PC-3 (cell line): ENCODE measurements at regions not wholly inside any gene's neighbourhood (a gene's known extent, or its start where the extent isn't known, plus 50 kb on each side); places are given as distances from the start of the nearest gene placed in this dataset.

Experiments used
- ATAC-seq: fragments of 200-7000 bp; cut with Tn5 transposase; 2 replicates; pipeline ENCODE4 v1.9.1; 2020; ENCODE audit warnings: mild to moderate bottlenecking, moderate library complexity
- BruUV-seq: library from RNA; stranded (reverse); fragments of 400-500 nt; replicated peaks from 2 replicates; lab custom pipeline; 2021; lab: Mats Ljungman, UMichigan
- CTCF ChIA-PET: fragments of 300-600 bp; sonication (Branson Sonifier 250); formaldehyde crosslinking; loops from one replicate; lab custom pipeline; 2022; ENCODE audit warnings: antibody characterized with exemption; lab: Charles Lee
- POLR2A ChIA-PET: fragments of 300-600 bp; sonication (Branson Sonifier 250); formaldehyde crosslinking; loops from one replicate; lab custom pipeline; 2022; ENCODE audit warnings: antibody characterized with exemption; ENCODE audit not compliant: unreplicated experiment; lab: Charles Lee
- DNase-seq: peaks from one replicate; pipeline ENCODE4 v3.0.0-alpha.2; 2015
- H2AFZ ChIP-seq: fragments of 300-600 bp; sonication (generic); 2 replicates; pipeline ENCODE4 v1.6.0; 2016; ENCODE audit warnings: antibody characterized with exemption, low read length
- H3F3A ChIP-seq: fragments of 300-600 bp; sonication (generic); one replicate; pipeline ENCODE4 v1.6.0; 2017; ENCODE audit warnings: antibody characterized with exemption, low read length, control low read depth, mild to moderate bottlenecking; ENCODE audit not compliant: unreplicated experiment
- H3K27ac ChIP-seq: fragments of 300-600 bp; sonication (generic); 2 replicates; pipeline ENCODE4 v1.5.1; 2016; ENCODE audit warnings: mild to moderate bottlenecking, low read length
- H3K27me3 ChIP-seq: fragments of 300-600 bp; sonication (generic); 2 replicates; pipeline ENCODE4 v1.6.1; 2016; ENCODE audit warnings: low read length, mixed read lengths
- H3K36me3 ChIP-seq: fragments of 300-600 bp; sonication (generic); 2 replicates; pipeline ENCODE4 v1.6.1; 2016; ENCODE audit warnings: low read depth, mixed run types, low read length, mixed read lengths
- H3K4me1 ChIP-seq: fragments of 300-600 bp; sonication (generic); 2 replicates; pipeline ENCODE4 v1.5.1; 2016; ENCODE audit warnings: low read length; ENCODE audit not compliant: insufficient read depth
- H3K4me2 ChIP-seq: fragments of 300-600 bp; sonication (generic); 2 replicates; pipeline ENCODE4 v1.6.0; 2016; ENCODE audit warnings: low read length
- H3K4me3 ChIP-seq: fragments of 300-600 bp; sonication (generic); 2 replicates; pipeline ENCODE4 v1.5.1; 2016; ENCODE audit warnings: mild to moderate bottlenecking, low read length, mixed read lengths
- H3K79me2 ChIP-seq: fragments of 300-600 bp; sonication (generic); 2 replicates; pipeline ENCODE4 v1.6.1; 2017; ENCODE audit warnings: low read length, mixed read lengths
- H3K9ac ChIP-seq: fragments of 300-600 bp; sonication (generic); 2 replicates; pipeline ENCODE4 v1.6.0; 2016; ENCODE audit warnings: mild to moderate bottlenecking, low read length
- H3K9me2 ChIP-seq: fragments of 300-600 bp; sonication (generic); replicated peaks from 2 replicates; pipeline ENCODE4 v1.6.1; 2016; ENCODE audit warnings: mixed run types, low read length, mixed read lengths
- H3K9me3 ChIP-seq: fragments of 300-600 bp; sonication (generic); 2 replicates; pipeline ENCODE4 v1.6.1; 2016; ENCODE audit warnings: low read length, mixed read lengths
- H4K20me1 ChIP-seq: fragments of 300-600 bp; sonication (generic); 2 replicates; pipeline ENCODE4 v1.6.1; 2016; ENCODE audit warnings: low read length, mixed read lengths
- EZH2 ChIP-seq: fragments of 300-600 bp; sonication (generic); IDR thresholded peaks from one replicate; pipeline ENCODE4 v1.6.1; 2017; ENCODE audit warnings: antibody characterized with exemption, mild to moderate bottlenecking, low read length; ENCODE audit not compliant: unreplicated experiment
- EZH2phosphoT487 ChIP-seq: fragments of 300-600 bp; sonication (generic); IDR thresholded peaks from 2 replicates; pipeline ENCODE4 v1.6.1; 2018; ENCODE audit warnings: mild to moderate bottlenecking, antibody characterized with exemption, low read length, borderline replicate concordance
- intact Hi-C: fragments of 100-400 bp; cut with micrococcal nuclease; formaldehyde crosslinking; loops from 2 replicates; pipeline ENCODE4 v1.9.0; 2023
- TF ChIP-seq, protein P1 (sequence below): fragments of 300-600 bp; sonication (generic); conservative IDR thresholded peaks from 2 replicates; pipeline ENCODE4 v1.5.1; 2017; ENCODE audit warnings: antibody characterized with exemption, low read depth, mild to moderate bottlenecking, low read length

DNA sequence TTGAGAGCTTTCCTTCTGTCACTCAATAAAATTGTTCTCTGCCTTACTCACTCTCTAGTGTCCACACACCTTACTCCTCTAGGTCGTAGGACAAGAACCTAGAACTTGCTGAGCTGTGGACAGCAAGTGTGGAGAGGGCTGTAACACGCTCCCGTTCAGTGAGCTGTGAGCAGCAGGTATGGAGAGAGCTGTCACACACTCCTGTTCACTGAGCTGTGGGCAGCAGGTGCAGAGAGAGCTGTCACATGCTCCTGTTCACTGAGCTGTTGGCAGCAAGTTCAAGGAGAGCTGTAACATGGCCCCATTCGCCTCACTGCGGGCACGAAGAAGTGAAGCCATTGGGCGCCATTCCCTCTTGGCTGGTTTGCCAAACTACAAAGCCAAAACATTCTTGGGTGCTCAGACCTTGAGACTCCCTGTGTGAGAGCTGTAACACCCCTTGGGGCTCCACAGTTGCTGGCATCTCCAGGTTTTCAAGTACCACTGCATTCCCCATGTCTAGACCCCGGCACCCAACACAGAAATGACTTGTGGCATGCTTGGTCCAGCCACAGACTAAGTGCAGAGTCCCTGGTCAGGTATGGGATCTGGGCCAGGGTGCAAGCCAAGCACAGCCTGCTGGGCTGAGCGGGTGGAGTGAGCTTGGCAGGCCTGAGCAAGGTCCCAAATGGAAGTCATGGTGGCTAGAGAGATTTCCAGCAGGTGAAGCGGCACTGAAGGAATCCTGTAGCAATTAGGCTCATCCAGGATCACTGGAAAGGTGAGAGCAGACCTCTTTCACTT lies 608.0 kb upstream of the CDH8 start:
- Histone ChIP-seq H3F3A (no peaks in the 10 kb centered on the region), H3K27ac (no peak overlapping the region), H2AFZ (no peak overlapping the region), H3K79me2 (no peaks in the 10 kb centered on the region), H4K20me1 (no peaks in the 10 kb centered on the region), H3K4me3 (no peak overlapping the region), H3K9ac (no peak overlapping the region), H3K9me2 (no peaks in the 10 kb centered on the region), H3K4me2 (no peak overlapping the region), H3K36me3 (no peaks in the 10 kb centered on the region), H3K9me3 (no peaks in the 10 kb centered on the region), H3K4me1 (no peaks in the 10 kb centered on the region), H3K27me3 (no peaks in the 10 kb centered on the region)
- TF ChIP-seq EZH2 (no peak), EZH2phosphoT487 (no peak)
- TF ChIP-seq, protein P1, sequence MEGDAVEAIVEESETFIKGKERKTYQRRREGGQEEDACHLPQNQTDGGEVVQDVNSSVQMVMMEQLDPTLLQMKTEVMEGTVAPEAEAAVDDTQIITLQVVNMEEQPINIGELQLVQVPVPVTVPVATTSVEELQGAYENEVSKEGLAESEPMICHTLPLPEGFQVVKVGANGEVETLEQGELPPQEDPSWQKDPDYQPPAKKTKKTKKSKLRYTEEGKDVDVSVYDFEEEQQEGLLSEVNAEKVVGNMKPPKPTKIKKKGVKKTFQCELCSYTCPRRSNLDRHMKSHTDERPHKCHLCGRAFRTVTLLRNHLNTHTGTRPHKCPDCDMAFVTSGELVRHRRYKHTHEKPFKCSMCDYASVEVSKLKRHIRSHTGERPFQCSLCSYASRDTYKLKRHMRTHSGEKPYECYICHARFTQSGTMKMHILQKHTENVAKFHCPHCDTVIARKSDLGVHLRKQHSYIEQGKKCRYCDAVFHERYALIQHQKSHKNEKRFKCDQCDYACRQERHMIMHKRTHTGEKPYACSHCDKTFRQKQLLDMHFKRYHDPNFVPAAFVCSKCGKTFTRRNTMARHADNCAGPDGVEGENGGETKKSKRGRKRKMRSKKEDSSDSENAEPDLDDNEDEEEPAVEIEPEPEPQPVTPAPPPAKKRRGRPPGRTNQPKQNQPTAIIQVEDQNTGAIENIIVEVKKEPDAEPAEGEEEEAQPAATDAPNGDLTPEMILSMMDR, result no peak
- intact Hi-C loops, result no loop called here
- no TSS peak for BruUV-seq
- DNase-seq (no peak), ATAC-seq (no peak)
- CTCF ChIA-PET, result no interaction called here
- POLR2A ChIA-PET, result no interaction called here

- Histone ChIP-seq H3K27me3 (no peaks in the 10 kb centered on the region), H3K9me2 (no peaks in the 10 kb centered on the region), H3K9me3 (no peaks in the 10 kb centered on the region), H3K79me2 (no peaks in the 10 kb centered on the region), H3K4me2 (no peak overlapping the region), H3K4me1 (no peaks in the 10 kb centered on the region), H3K36me3 (no peaks in the 10 kb centered on the region), H3F3A (no peaks in the 10 kb centered on the region), H3K9ac (no peak overlapping the region), H2AFZ (no peak overlapping the region), H3K27ac (no peak overlapping the region), H4K20me1 (no peaks in the 10 kb centered on the region), H3K4me3 (no peak overlapping the region)
- ChIA-PET CTCF (no interaction called here), POLR2A (no interaction called here)
- ATAC-seq (no peak), DNase-seq (no peak)
- intact Hi-C loops, result no loop called here
- no peak for TF ChIP-seq EZH2phosphoT487
- TF ChIP-seq, protein P1, result no peak
- TF ChIP-seq EZH2, result no peak
- BruUV-seq, result no TSS peak
These were observed 606.4 kb upstream of the CDH8 start for GRCh38 chr16:62642677-62643076.

- Histone ChIP-seq H2AFZ (no peak overlapping the region), H3K9ac (no peak overlapping the region), H3K27me3 (no peaks in the 10 kb centered on the region), H3K4me1 (no peaks in the 10 kb centered on the region), H3K79me2 (no peaks in the 10 kb centered on the region), H3K27ac (no peak overlapping the region), H3K4me3 (no peak overlapping the region), H3K36me3 (no peaks in the 10 kb centered on the region), H4K20me1 (no peaks in the 10 kb centered on the region), H3K4me2 (no peak overlapping the region), H3K9me3 (no peaks in the 10 kb centered on the region), H3F3A (no peaks in the 10 kb centered on the region), H3K9me2 (no peaks in the 10 kb centered on the region)
- ATAC-seq, result no peak
- TF ChIP-seq, protein P1, result no peak
- TF ChIP-seq EZH2phosphoT487 (no peak), EZH2 (no peak)
- ChIA-PET CTCF (no interaction called here), POLR2A (no interaction called here)
- intact Hi-C loops, result no loop called here
- BruUV-seq, result no TSS peak
- no peak for DNase-seq
These were observed 603.7 kb upstream of the CDH8 start for GRCh38 chr16:62639890-62640289.
